MM.1S (cell line): ENCODE measurements at regions not wholly inside any gene's neighbourhood (a gene's known extent, or its start where the extent isn't known, plus 50 kb on each side); places are given as distances from the start of the nearest gene placed in this dataset.

Experiments used
- DNase-seq: peaks from one replicate; pipeline ENCODE4 v3.0.0-alpha.2; 2015
- H2AFZ ChIP-seq: fragments of 300-600 bp; sonication (generic); 2 replicates; pipeline ENCODE4 v1.6.0; 2016; ENCODE audit warnings: antibody characterized with exemption, low read length
- H3F3A ChIP-seq: fragments of 300-600 bp; sonication (generic); 2 replicates; pipeline ENCODE4 v1.6.1; 2016; ENCODE audit warnings: mild to moderate bottlenecking, antibody characterized with exemption, low read length, moderate library complexity, mixed read lengths; ENCODE audit not compliant: insufficient read depth
- H3K27ac ChIP-seq: fragments of 300-600 bp; sonication (generic); 2 replicates; pipeline ENCODE4 v1.5.1; 2016; ENCODE audit warnings: mild to moderate bottlenecking, low read length
- H3K27me3 ChIP-seq: fragments of 300-600 bp; sonication (generic); replicated peaks from 2 replicates; pipeline ENCODE4 v1.6.0; 2016; ENCODE audit warnings: low read length; ENCODE audit not compliant: insufficient read depth
- H3K36me3 ChIP-seq: fragments of 300-600 bp; sonication (generic); replicated peaks from 2 replicates; pipeline ENCODE4 v1.6.1; 2016; ENCODE audit warnings: mild to moderate bottlenecking, low read length, mixed read lengths; ENCODE audit not compliant: insufficient read depth
- H3K4me1 ChIP-seq: fragments of 300-600 bp; sonication (generic); 2 replicates; pipeline ENCODE4 v1.6.1; 2016; ENCODE audit warnings: low read length, mixed read lengths
- H3K4me2 ChIP-seq: fragments of 300-600 bp; sonication (generic); 2 replicates; pipeline ENCODE4 v1.6.0; 2016; ENCODE audit warnings: low read depth, low read length
- H3K4me3 ChIP-seq: fragments of 300-600 bp; sonication (generic); 2 replicates; pipeline ENCODE4 v1.5.1; 2016; ENCODE audit warnings: low read length, mixed read lengths
- H3K79me2 ChIP-seq: fragments of 300-600 bp; sonication (generic); 2 replicates; pipeline ENCODE4 v1.6.1; 2016; ENCODE audit warnings: mixed run types, low read length, mixed read lengths
- H3K9ac ChIP-seq: fragments of 300-600 bp; sonication (generic); 2 replicates; pipeline ENCODE4 v1.6.1; 2016; ENCODE audit warnings: low read length, mixed read lengths
- H3K9me2 ChIP-seq: fragments of 300-600 bp; sonication (generic); replicated peaks from 2 replicates; pipeline ENCODE4 v1.6.1; 2016; ENCODE audit warnings: mild to moderate bottlenecking, low read length, mixed read lengths; ENCODE audit not compliant: insufficient read depth
- H3K9me3 ChIP-seq: fragments of 300-600 bp; sonication (generic); replicated peaks from 2 replicates; pipeline ENCODE4 v1.6.1; 2016; ENCODE audit warnings: mild to moderate bottlenecking, low read length, mixed read lengths; ENCODE audit not compliant: insufficient read depth
- H4K20me1 ChIP-seq: fragments of 300-600 bp; sonication (generic); 2 replicates; pipeline ENCODE4 v1.6.1; 2016; ENCODE audit warnings: mild to moderate bottlenecking, low read length, moderate library complexity, mixed read lengths; ENCODE audit not compliant: insufficient read depth
- EZH2 ChIP-seq: fragments of 300-600 bp; sonication (generic); optimal IDR thresholded peaks from 2 replicates; pipeline ENCODE3; 2017; ENCODE audit warnings: low read depth, mild to moderate bottlenecking, antibody characterized with exemption, low read length, mixed read lengths
- EZH2phosphoT487 ChIP-seq: fragments of 300-600 bp; sonication (generic); IDR thresholded peaks from 2 replicates; pipeline ENCODE4 v1.6.1; 2018; ENCODE audit warnings: antibody characterized with exemption, low read length
- TF ChIP-seq, protein P1 (sequence below): fragments of 300-600 bp; sonication (generic); IDR thresholded peaks from 2 replicates; pipeline ENCODE4 v1.5.1; 2016; ENCODE audit warnings: antibody characterized with exemption, low read length, mixed read lengths

GRCh38 chr15:98124581-98124980 lies 164.1 kb downstream of the ARRDC4 start:
- Histone ChIP-seq H3K4me2 (no peak overlapping the region), H4K20me1 (no peaks in the 10 kb centered on the region), H3K4me1 (no peaks in the 10 kb centered on the region), H3K9me3 (no peaks in the 10 kb centered on the region), H3K9ac (no peak overlapping the region), H2AFZ (no peak overlapping the region), H3K4me3 (no peak overlapping the region), H3K27ac (no peak overlapping the region), H3K27me3 (no peaks in the 10 kb centered on the region), H3K9me2 (no peaks in the 10 kb centered on the region), H3K79me2 (no peaks in the 10 kb centered on the region), H3F3A (no peaks in the 10 kb centered on the region), H3K36me3 (no peaks in the 10 kb centered on the region)
- DNase-seq, result no peak
- TF ChIP-seq EZH2 (no peak), EZH2phosphoT487 (no peak)
- TF ChIP-seq, protein P1, sequence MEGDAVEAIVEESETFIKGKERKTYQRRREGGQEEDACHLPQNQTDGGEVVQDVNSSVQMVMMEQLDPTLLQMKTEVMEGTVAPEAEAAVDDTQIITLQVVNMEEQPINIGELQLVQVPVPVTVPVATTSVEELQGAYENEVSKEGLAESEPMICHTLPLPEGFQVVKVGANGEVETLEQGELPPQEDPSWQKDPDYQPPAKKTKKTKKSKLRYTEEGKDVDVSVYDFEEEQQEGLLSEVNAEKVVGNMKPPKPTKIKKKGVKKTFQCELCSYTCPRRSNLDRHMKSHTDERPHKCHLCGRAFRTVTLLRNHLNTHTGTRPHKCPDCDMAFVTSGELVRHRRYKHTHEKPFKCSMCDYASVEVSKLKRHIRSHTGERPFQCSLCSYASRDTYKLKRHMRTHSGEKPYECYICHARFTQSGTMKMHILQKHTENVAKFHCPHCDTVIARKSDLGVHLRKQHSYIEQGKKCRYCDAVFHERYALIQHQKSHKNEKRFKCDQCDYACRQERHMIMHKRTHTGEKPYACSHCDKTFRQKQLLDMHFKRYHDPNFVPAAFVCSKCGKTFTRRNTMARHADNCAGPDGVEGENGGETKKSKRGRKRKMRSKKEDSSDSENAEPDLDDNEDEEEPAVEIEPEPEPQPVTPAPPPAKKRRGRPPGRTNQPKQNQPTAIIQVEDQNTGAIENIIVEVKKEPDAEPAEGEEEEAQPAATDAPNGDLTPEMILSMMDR, result no peak

DNA sequence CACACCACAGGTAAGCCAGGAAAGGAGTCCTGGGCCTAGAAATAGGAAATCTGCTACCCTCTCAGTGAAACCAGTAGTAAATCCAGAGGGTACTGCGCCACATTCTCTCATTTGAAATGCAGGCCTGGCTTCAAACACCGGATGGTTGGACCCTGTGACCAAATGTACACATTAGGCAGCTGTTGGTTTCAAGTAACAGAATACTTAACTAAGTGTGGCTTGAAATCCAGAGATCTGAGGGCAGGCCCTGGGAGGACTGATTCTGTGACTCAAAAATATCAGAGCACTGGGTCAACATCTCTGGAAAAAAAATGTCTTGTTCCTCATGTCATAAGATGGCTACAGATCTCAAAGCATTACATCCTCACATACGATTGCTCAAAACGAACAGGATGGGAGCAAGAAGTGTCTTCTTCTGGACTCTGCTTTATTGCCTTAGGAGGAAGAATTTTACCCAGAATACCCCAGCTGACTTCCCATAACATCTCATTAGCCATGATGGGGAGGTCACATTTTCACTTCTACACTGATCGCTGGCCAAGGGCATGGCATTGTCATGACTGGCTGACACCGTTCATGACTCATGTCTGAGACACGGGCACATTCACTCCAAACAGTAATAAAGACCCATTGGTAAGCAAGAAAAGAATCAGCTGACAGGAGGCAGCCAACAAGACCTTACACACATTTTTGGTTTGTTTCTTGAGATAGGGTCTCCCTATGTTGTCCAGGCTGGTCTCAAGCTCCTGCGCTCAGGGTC lies 166.0 kb downstream of the ARRDC4 start:
- H3K9me2 ChIP-seq, result no peaks in the 10 kb centered on the region
- no peaks in the 10 kb centered on the region for H3K27me3 ChIP-seq
- H3K4me2 ChIP-seq, result no peak overlapping the region
- H3K9me3 ChIP-seq, result no peaks in the 10 kb centered on the region
- DNase-seq, result no peak
- no peaks in the 10 kb centered on the region for H3K4me1 ChIP-seq
- no peaks in the 10 kb centered on the region for H3F3A ChIP-seq
- no peaks in the 10 kb centered on the region for H3K79me2 ChIP-seq
- TF ChIP-seq EZH2phosphoT487, result no peak
- H2AFZ ChIP-seq, result no peak overlapping the region
- H3K36me3 ChIP-seq, result no peaks in the 10 kb centered on the region
- no peaks in the 10 kb centered on the region for H4K20me1 ChIP-seq
- H3K4me3 ChIP-seq, result no peak overlapping the region
- no peak overlapping the region for H3K27ac ChIP-seq
- H3K9ac ChIP-seq, result no peak overlapping the region

- no peak overlapping the region for H3K27ac ChIP-seq
- no peaks in the 10 kb centered on the region for H3K9me3 ChIP-seq
- H3K4me1 ChIP-seq, result no peaks in the 10 kb centered on the region
- H4K20me1 ChIP-seq, result no peaks in the 10 kb centered on the region
- no peaks in the 10 kb centered on the region for H3K27me3 ChIP-seq
- no peak overlapping the region for H3K4me3 ChIP-seq
- TF ChIP-seq, protein P1, result no peak
- no peak for TF ChIP-seq EZH2phosphoT487
- H3F3A ChIP-seq, result no peaks in the 10 kb centered on the region
- no peak overlapping the region for H3K4me2 ChIP-seq
- no peaks in the 10 kb centered on the region for H3K9me2 ChIP-seq
- no peak for DNase-seq
- no peaks in the 10 kb centered on the region for H3K79me2 ChIP-seq
- H3K9ac ChIP-seq, result no peak overlapping the region
- no peaks in the 10 kb centered on the region for H3K36me3 ChIP-seq
- no peak overlapping the region for H2AFZ ChIP-seq
These were observed 167.1 kb downstream of the ARRDC4 start for GRCh38 chr15:98127586-98127985.

GRCh38 chr15:98131924-98132323 lies 171.4 kb downstream of the ARRDC4 start:
- Histone ChIP-seq H3K9me3 (no peaks in the 10 kb centered on the region), H3K4me1 (no peaks in the 10 kb centered on the region), H3K4me2 (no peak overlapping the region), H3K4me3 (no peak overlapping the region), H3K27ac (no peak overlapping the region), H3K36me3 (no peaks in the 10 kb centered on the region), H3K9ac (no peak overlapping the region), H3F3A (no peaks in the 10 kb centered on the region), H3K27me3 (no peaks in the 10 kb centered on the region), H2AFZ (no peak overlapping the region), H3K9me2 (no peaks in the 10 kb centered on the region), H3K79me2 (no peaks in the 10 kb centered on the region), H4K20me1 (no peaks in the 10 kb centered on the region)
- no peak for TF ChIP-seq EZH2phosphoT487
- TF ChIP-seq EZH2, result no peak
- TF ChIP-seq, protein P1, result no peak
- no peak for DNase-seq
